ENCODE measurements at regions not wholly inside any gene's neighbourhood (a gene's known extent, or its start where the extent isn't known, plus 50 kb on each side); places are given as distances from the start of the nearest gene placed in this dataset.

DNA sequence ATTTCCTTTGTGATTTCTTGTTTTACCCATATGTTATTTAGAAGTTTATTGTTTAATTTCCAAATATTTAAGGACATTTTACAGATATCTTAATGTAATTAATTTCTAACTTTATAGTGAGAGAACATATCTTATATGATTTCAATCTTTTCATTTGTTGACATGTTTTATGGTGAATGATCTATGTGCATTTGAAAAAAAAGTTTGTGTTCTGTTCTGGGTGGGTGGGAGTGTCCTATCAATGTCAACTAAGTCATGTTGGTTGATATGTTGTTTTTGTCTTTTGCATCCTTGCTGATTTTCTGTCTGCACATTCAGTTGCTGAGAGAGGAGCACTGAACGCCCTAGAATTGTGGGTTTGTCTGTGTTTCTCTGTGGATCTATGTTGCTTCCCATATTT lies 50.3 kb upstream of the CBFA2T3 start:
- DNase-seq, result no peak

DNA sequence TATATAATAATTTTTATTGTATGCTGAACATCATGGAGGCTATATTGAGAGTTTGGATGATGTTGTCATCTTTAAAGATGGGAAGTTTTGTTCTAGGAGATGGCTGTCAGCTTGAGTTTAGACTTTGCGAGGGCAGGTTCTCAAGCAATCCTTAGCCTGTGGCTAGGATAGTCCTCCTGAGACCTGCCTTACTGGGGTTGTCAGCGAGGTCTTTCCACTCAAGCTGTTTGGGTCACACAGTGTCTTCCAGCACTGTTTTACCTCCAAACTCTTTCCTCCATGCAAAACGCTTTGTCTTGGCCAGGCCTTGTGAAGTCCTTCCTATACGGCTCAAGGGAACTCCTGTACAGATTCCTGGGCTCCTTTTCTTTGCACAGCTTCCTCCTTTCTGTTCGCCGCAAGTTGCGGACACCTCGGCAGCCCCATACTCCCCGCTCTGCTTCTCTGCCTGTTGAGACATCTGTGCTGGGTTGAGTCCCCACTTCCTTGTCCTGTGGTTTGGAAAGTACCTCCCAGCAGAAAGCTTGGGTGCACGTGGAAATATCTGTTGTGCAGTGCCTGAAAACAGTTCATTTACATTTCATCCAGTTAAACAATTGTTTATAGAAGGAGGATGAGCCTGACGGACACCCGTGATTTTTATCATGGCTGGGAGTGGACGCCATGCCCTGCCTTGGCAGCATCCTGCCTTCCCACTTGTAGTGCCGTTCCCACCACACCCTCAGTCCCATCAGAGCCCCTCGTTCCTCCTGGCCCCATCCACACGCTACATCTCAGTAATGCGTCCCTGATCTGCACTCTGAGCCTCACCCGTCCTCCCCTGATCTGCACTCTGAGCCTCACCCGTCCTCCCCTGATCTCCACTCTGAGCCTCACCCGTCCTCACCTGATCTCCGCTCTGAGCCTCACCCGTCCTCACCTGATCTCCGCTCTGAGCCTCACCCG lies 55.0 kb upstream of the CBFA2T3 start:
- DNase-seq, result peak; percentile 91

DNA sequence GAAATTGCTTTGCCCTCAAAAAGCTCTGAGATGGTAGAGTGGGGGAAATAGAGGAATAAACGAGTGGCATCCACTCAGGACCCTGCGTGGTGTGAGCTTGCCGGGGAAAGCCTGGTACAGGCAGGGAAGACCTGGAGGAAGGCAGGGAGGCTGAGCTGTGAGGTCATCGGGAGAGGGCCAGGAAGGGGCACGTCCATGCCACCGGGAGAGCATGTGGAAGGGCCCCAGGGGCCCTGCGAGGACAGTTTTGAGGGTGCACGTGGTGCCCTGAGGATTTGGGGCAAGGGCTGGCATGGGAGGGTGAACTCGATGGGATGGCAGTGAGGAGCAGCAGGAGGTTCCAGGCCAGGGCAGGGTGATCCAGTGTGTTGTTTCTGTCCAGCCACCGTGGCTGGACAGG lies 56.3 kb upstream of the CBFA2T3 start:
- no peak for DNase-seq

DNA sequence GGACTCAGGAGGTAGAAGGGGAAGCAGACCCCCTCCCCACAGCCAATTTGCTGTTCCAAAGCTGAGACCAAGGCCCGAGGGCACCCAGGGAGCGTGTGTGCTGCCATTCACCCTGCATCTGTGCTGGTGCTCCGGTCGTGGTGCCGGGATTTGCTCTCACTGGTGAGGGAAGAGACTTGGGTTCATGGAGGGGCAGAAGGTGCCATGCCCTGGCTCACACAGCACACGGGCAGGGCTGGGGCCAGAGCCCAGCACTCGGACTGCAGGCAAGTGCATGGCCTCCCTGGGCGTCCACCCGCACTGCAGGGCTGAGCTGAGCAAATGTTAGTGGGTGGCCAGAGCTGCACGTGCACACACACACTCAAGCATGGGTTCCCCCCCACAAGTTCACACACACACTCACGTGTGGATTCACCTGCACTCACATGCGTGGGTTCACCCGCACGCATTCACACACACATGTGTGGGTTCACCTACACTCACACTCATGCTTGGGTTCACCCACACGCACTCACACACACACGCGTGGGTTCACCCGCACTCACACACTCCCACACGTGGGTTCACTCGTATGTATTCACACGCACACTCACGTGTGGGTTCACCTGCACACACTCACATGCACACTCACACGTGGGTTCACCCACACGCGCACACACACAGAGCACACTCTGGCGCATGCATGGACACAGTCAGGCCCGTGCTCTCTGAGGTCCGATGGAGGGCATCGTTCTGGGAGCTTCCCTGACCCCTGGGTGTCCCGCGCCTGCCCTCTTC lies 57.0 kb upstream of the CBFA2T3 start:
- no peak for DNase-seq

DNA sequence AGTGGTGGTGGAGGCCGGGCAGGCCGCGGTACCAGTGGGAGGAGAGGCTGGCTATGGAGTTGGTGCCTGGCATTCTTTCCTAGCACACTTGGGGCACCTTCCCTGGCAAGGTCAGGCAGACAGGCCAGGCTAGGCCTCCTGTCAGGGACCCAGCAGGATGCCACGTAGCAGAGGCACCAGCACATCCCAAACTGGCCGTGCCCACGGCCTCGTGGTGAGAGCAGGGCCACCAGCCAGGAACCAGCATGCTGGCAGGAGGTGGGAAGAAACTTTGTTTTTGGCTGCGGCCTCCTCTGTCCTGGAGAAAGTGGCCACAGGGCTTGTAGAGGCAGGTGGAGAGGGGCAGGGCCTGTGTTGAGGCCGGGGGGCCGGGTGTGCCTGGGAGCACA lies 57.6 kb upstream of the CBFA2T3 start:
- DNase-seq, result no peak

DNA sequence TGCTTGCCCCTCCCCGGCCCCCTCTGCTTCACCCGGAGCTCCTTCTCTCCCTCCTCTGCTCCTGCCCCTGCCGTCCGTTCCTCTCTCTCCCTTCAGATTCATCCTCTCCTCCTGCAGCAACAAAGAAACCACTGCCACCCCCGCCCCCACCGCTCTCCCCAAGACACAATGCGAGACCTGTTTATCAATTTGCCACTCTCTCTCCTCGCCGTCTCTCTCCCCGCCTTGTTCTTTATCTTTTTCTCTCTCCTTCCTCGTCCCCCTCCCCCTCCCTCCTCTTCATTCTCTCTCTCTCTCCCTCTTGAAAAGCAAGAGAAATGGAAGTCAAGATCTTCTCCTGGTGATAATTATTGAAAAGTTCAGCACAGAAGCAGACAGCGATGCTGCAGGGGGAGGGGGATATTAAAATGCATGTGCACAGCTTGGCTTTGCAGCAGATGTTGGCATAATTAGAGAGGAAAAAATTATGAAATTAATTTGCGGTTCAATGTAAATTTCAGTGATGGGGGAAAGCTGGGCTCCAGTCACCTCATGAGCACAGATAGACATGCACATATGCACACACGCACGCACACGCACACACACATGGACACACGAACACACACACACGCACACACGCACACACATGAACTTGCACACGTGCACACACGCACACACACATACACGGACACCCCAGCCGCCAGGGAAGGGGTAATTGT lies 58.1 kb upstream of the CBFA2T3 start:
- peak; percentile 79 for DNase-seq

DNA sequence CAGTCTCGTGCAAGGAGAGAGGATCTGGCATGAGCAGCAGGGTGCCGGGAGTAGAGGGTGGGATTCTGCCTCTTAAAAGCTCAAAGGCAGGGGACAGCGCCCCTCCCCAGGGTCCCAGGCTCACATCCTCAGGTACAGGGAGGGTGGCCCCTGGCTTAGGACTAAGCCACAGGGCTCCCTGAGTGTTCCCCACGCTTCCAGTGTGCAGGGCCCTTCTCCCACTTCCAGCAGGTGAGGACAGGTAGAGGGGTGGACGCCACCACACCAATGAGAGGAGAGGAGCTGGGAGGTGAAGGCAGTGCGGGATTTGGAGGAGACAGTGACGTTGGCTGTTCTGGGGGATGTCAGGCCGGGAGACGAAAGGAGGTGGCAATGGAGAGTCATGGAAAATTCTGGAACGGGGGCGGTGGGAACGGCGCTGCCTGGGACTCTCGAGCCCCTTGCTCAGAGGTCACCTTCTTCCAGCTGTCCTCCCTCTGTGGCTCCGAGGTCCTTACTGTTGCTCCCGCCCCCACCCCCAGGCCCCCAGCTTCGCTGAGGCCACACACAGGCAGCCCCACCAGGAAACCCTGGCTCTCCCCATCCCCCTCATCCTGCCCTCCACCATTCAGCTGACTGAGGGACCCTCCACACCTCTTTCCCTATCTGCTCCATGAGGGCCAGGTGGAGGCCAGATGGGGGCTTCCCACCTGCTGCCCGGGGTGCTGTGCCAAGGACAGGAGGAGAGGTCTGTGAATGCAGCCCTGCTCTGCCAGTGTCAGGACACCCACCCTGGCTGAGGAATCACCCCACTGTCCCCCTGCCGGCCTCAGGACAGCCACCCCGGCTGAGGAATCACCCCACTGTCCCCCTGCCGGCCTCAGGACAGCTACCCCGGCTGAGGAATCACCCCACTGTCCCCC lies 57.7 kb upstream of the ACSF3 start:
- DNase-seq, result no peak

DNA sequence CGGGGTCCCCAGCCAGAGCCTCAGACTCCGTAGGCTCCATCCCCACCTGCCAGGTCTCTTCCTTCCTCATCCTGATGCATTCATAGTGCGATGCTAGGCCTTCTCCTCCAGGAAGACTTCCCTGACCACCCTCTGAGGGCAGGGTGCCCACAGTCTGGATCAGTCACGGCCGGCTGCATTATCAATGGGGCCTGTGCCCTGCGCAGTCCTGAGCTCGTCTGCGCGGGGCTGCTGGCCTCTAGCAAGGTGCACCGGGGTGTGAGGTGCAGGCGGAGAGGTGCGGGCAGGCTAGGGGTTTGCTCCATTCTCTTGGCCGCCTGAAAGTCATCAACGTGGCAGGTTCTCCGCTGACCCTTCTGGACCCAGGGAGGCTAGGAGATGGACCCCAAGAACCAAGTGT lies 56.9 kb upstream of the ACSF3 start:
- no peak for DNase-seq

DNA sequence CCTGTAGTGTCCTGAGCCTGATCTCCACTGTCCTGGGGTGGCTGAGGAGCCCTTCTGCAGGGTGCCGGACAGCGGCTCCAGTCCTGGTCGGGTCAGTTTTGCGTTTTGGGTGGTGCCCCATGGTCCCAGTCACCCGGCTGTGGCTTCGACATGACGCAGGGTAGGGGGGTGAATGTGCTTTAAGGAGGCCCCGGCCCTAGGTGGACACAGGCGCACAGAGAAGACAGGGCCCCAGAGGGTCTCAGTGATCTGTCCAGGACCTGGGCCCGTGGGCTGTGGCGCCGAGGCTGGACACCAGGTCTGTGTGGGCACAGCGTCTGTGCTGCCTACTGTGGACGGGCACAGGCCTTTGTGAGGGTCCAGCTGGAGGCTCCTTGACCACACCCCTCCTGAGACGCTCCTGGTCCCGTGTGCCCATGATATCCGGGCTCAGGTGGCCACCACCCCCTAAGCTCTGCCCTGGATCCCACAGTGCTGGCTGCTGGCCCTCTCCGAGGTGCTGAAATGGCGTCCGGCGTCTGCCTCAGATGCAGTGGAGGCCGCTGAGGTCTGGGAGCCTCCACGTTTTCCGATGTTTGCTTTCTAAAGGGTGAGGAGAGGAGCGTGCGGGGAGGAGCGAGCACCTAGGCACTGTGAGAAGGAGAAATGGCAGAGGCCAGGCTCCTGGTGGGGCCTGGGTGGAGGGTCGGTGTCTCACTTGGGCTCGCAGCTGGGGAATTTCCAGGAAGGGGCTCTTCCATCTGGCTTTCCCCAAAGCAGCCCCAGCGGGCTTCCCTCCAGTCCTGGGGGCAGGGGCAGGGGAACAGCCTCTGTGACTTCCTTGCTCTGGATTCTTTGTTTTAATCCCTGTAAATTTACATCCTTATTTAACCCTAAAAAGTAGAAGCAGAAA lies 56.1 kb upstream of the ACSF3 start:
- DNase-seq, result peak; percentile 87

DNA sequence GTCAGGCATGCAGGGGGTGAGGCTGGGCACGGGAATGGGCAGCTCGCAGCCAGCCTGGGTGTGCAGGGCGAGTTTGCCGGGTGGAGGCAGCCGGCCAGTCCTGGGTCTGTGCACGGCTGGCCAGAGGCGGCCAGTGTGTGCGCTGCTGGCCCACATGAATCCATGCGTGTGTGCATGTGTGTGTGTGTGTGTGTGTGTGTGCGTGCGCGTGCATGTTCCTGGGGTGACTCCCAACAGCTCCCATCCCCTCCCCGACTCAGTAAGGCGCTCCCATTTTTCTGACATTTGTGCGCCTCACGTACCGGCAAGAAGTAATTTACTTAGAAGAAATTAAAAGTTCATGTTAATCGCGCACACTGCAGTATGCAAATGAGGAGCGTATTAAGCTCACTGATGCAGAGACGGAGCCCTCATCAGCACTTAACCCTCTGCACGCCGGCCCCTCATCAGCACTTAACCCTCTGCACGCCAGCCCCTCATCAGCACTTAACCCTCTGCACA lies 55.4 kb upstream of the ACSF3 start:
- no peak for DNase-seq

DNA sequence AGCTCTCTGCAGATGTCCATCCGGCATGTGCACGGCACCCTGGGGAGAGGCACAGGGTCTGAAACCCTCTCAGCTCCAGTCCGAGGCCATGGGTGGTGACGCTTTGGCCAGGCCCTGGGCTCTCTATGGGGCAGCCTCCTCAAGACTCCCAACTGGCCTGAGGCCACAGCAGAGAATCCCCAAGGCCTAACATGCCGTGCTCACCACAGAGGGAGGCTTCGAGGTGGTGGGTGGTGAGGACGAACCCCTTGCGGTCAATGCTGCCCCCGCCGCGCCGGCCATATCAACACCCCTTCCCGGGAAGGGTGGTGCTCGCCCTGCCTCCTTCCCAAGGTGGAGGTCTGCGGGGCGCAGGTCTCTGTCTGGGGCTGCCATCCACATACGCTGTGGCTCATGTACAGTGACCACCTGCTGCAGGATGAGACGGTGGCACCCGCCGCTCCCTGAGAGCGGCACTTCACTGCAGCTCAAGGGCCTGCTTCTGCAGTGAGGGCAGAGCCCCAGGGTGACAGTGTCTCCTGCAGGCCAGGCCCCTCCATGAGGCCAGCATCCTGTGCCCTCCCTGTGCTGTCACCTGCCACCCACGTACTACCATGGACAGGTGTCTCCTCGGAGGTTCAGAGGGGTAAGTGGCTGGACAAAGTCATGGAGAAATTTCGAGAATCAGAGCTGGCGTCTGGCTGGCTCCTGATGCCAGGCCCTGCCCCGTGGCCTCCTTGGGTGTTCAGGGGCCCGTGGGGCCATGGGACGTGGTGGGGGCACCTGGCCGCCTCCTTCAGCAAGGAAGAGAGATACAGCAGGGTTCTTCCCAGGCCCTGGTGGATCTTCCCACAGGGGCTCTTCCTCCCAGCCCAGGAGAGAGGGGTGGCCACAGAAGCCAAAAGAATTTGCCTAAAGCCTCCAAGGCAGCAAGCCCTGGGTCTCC lies 54.6 kb upstream of the ACSF3 start:
- DNase-seq, result no peak

DNA sequence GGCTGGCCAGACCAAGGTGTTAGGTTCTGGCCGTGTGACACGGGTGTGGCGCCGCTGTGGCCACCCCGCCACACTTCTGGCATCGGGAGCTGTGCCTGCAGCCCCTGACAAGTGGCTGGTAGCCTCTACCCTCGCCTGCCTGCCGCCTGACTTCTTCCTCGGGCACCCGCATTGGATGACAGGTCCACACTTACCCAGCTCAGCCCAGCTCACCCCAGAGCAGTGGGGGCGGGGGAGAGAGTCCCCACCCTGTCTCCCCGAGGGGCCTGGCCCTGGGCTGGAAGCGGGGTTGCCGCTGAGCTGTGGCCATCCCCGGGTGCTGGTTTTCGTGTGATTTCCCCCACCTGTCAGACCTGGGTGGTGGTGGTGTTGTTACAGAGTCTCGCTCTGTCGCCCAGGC lies 53.9 kb upstream of the ACSF3 start:
- DNase-seq, result no peak

DNA sequence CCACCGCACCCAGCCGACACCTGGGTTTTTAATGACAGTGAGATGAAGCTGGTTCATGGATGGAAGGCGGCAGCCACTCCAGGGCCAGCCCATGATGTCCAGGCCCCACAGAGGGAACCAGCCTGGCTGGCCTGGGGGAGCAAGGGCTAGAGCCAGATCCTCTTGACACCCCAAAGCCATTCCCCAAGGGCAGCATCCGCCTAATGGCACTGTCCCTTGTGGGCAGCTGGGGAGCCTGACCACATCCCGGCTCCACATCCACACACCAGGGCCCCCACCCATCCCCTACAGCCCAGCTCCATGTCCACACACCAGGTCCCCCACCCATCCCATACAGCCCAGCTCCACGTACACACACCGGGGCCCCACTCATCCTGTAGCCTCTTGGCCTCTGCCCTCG lies 53.3 kb upstream of the ACSF3 start:
- no peak for DNase-seq

DNA sequence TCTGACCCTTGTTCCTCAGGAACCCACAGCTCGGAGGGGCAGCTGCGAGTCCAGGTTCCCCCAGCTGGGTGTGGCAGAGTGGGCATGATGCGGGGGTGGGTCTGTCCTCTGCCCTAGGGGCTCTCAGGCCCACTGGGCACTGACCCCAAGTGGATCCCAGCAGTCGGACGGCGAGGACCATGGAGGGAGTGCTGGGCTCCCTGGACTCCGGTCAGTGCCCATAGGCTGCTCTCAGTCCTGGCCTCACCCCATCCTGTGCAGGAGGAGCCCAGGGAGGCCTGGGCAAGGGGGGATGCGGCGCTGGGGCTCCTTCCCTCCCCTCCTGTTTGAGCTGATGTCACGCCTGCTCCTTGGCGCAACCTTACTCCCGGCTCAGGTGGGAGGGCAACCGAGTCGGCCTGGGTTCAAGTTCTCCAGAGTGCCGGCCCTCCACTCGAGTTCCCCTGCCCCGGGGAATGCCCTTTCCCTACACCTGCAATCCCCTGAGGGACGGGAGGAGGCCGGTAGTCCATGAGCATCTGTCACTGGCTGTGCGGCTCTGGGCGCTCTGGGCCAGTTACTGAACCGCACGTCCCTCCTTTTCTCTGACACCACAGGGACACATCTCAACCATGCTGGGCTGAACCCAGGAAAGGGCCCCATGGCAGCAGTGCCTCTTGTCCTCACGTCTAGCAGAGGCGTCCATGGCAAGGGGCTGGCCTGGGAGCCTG lies 52.6 kb upstream of the ACSF3 start:
- DNase-seq, result no peak

DNA sequence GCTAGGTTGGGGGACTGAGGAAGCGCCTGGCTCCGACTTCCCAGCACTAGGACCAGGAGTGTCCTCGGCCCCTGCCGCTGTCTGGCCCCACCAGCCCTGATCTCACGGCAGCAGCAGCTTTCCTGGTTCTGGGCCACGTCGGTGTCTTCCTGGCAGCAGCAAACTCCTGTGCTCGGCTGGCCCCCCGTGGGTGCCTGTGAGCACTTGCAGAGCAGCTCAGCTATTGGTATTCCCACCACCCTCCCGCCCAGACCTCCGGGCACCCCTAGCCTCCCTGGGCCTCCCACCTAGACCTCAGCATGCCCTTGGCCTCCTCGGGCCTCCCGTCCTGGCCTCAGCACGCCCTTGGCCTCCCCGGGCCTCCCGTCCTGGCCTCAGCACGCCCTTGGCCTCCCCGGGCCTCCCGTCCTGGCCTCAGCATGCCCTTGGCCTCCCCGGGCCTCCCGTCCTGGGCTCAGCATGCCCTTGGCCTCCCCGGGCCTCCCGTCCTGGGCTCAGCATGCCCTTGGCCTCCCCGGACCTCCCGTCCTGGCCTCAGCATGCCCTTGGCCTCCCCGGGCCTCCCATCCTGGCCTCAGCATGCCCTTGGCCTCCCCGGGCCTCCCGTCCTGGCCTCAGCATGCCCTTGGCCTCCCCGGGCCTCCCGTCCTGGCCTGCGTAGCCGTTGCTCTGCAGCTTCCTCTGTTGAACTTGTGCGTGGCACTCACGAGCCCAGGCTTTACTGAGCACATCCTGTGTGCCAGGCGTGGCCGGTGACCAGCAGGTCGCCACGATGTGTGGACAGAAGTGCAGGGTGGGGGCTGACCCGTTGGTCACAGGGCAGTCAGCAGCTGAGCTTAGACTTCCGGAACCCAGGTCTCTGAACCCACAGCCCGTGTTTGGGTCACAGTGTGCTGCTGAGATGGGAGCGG lies 51.8 kb upstream of the ACSF3 start:
- no peak for DNase-seq

DNA sequence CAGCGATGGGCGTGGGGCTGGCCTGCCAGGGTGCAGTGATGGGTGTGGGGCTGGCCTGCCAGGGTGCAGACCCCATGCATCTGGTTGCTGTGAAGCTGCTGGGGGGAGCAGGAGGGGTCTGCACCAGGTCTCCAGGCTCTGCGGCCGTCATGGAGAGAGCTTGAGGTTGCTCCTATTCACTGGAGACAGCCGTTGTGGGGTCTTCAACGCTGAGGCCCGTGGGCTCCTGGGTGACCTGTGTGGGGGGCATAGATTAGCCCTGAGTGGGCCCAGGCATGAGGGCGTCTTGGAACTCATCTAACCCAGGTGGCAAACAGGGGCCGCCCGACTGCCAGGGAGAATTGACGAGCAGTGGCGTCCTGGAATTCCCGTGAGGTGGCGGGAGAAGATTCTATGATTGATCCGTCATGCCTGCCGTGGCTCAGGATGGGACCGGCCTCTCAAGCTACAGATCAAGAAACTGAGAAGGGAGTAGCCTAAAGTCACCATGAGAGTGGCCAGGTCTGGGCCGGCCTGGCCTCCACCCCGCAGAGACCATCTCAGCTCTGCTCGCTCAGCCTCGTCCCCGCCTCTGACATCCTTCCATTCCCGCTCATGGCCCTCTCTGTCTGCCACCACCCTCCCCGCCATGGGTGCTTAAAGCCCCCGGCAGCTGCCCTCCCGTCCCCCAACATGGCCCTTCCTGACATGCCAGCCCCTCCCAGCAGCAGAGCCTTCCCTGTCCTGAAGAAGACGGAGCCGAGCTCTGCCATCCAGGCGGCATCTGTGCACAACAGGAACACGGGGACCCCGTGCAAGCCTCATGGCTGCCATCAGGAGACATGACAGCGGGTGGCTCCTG lies 50.7 kb upstream of the ACSF3 start:
- no peak for DNase-seq

All from hematopoietic multipotent progenitor cell treated with erythropoietin and hydrocortisone succinate and interleukin-3 and kit ligand, for 4 days (in vitro differentiated cells).